NCI-H2029 treated with DMSO at 0.1 percent for 48 hours (cell line): ENCODE measurements at regions not wholly inside any gene's neighbourhood (a gene's known extent, or its start where the extent isn't known, plus 50 kb on each side); places are given as distances from the start of the nearest gene placed in this dataset.

Source experiments
- DNase-seq: peaks from one replicate; lab custom pipeline; 2025; lab: John Stamatoyannopoulos, UW

DNA sequence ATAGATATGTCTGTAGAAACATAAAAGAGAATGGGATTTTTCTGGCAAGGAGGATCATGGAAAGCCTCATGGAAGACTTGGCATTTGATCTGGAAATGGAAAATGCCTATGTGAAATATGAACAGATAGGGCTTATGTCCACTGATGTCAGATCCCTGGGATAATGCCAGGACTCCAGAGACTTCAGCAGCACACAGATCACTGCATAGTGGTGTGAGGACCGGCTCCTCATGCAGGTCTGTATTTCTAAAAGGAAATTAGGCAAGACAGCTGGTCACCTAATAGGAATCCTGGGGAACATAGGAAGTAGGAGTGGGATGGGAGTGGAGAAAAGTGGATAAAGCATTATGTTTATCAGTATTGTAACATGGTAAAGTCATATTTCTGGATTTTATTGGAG, 56.8 kb upstream of the IPO9 start:
- DNase-seq: no peak

DNA sequence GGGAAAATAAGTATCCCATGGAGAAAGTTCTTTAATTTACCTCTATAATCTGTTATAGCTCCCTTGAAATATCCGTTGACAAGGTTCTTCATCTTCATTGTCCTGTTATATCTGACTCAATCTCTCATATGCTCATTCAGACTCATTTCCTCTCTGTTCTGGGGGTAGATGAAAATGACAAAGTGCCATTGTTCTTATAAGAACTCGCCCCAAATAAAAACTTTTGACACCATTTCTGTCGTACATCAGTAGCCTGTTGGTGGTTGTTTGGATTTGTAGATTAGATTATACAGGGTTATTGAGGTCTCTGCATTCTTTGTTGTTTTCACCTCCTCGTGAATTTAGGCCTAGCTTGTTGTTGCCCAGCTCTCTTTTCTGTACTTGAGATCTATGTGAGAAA, 55.2 kb upstream of the IPO9 start:
- no peak for DNase-seq

- no peak for DNase-seq
Observed at GRCh38 chr1:201774224-201774982, 54.6 kb upstream of the IPO9 start.

- no peak for DNase-seq
Observed at GRCh38 chr1:201774983-201775344, 54.0 kb upstream of the IPO9 start.

DNA sequence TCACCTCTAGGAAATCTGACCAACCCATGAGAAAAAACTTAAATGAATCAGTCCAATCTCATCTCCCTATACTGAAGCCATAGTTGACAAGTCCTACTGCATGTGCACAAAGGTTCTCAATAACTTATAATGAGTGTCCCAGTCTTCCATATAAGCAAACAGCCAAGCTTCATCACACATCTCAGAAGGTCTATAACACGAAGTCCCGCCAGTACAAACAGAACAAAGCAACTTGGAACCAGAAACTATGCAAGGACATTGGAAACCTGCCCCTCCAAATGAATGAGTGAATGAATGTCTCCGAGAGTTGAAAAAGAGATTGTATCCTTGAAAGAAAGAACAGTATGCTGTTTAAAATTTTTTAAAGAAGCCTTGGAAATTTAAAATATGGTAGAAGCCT, 53.6 kb upstream of the IPO9 start:
- DNase-seq: no peak

DNA sequence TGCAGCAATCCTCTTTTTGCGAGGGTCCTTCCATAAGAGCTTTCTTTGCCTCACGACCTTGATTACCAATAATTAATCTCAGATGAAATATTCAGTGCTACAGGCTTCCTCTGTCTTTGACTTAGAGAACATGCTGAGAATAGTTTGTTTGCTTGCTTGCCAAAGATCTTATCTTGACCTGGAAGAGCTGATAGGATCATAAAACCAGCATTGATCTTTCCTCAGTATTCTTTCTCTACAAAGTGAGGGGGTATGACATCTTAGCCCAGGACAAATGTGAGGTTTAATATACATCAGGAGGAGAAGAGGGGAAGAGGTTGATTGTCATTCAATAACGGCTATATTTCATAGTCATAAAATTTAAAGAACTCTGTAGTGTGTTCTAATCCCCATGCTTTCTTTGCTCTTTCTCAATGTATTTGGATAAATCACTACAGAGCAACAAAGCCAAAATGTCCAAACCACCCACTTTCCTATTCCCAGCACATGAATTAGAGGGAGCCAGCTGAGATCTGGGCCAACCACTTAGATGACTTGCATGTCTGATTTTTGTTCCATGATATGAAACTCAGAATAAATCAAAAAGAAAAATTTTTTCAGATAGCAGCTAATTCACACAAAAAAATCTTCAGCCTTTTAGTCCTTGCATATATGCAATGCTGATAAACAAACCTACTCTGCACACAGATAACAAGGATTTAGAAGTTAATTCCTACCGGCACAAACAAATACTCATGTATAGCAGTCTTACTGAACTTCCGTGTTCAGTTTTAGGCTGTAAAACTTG, 50.5 kb upstream of the IPO9 start:
- no peak for DNase-seq
